ENCODE measurements at regions not wholly inside any gene's neighbourhood (a gene's known extent, or its start where the extent isn't known, plus 50 kb on each side); places are given as distances from the start of the nearest gene placed in this dataset.

GRCh38 chr10:4434105-4434504 lies 391.9 kb upstream of the AKR1E2 start:
- ChIA-PET POLR2A (no interaction called here), CTCF (no interaction called here)
- TF ChIP-seq, protein P1, sequence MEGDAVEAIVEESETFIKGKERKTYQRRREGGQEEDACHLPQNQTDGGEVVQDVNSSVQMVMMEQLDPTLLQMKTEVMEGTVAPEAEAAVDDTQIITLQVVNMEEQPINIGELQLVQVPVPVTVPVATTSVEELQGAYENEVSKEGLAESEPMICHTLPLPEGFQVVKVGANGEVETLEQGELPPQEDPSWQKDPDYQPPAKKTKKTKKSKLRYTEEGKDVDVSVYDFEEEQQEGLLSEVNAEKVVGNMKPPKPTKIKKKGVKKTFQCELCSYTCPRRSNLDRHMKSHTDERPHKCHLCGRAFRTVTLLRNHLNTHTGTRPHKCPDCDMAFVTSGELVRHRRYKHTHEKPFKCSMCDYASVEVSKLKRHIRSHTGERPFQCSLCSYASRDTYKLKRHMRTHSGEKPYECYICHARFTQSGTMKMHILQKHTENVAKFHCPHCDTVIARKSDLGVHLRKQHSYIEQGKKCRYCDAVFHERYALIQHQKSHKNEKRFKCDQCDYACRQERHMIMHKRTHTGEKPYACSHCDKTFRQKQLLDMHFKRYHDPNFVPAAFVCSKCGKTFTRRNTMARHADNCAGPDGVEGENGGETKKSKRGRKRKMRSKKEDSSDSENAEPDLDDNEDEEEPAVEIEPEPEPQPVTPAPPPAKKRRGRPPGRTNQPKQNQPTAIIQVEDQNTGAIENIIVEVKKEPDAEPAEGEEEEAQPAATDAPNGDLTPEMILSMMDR (IDR thresholded peaks at IDR 0.05; ENCODE audit: control extremely low read depth, extremely low read depth, low read depth, missing control alignments): no peak
- DNase-seq (ENCODE audit: extremely low spot score): no peak

- TF ChIP-seq, protein P1 (IDR thresholded peaks at IDR 0.05; ENCODE audit: control extremely low read depth, extremely low read depth, low read depth, missing control alignments): no peak
- POLR2A ChIA-PET: no interaction called here
- no peak for DNase-seq (ENCODE audit: extremely low spot score)
Measured at GRCh38 chr10:4431114-4431863, 394.7 kb upstream of the AKR1E2 start.

GRCh38 chr10:4429571-4429970 lies 396.4 kb upstream of the AKR1E2 start:
- DNase-seq (ENCODE audit: extremely low spot score): no peak
- ChIA-PET POLR2A (no interaction called here), CTCF (no interaction called here)
- TF ChIP-seq, protein P1 (IDR thresholded peaks at IDR 0.05; ENCODE audit: control extremely low read depth, extremely low read depth, low read depth, missing control alignments): no peak

More at GRCh38 chr10:4431114-4431863, 394.7 kb upstream of the AKR1E2 start:
- CTCF ChIA-PET: interaction anchor here (1.2 kb wide), 1 partner anchor 21 kb away, joined by 4 read pairs; no protein-coding TSS in a partner anchor

- ChIA-PET CTCF (interaction anchor here (1.1 kb wide), 1 partner anchor 10 kb away, joined by 3 read pairs; no protein-coding TSS in a partner anchor), POLR2A (no interaction called here)
- DNase-seq (ENCODE audit: extremely low spot score): no peak
- TF ChIP-seq, protein P1 (IDR thresholded peaks at IDR 0.05; ENCODE audit: control extremely low read depth, extremely low read depth, low read depth, missing control alignments): no peak
Measured at GRCh38 chr10:4427532-4427931, 398.5 kb upstream of the AKR1E2 start.

DNA sequence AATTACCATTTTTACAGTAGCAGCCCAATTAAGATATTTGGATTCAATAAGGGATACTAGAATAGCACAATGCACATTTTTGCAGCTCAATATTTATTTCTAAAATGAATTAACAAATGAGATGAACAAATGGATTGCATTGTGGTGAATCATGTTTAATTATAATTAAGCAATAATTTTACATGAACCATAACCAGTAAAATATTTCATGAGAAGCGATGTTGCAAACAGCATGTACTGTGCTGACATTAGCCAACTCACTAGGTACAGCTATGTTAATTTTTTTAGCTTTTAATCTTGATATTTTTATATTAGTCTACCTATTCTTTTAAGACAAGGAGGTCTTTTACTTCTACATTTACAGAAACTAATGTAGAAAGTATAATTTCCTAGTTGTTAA lies 399.1 kb upstream of the AKR1E2 start:
- ChIA-PET POLR2A (no interaction called here), CTCF (interaction anchor here (1.1 kb wide), 1 partner anchor 9 kb away, joined by 3 read pairs; no protein-coding TSS in a partner anchor)
- TF ChIP-seq, protein P1 (IDR thresholded peaks at IDR 0.05; ENCODE audit: control extremely low read depth, extremely low read depth, low read depth, missing control alignments): no peak
- no peak for DNase-seq (ENCODE audit: extremely low spot score)

DNA sequence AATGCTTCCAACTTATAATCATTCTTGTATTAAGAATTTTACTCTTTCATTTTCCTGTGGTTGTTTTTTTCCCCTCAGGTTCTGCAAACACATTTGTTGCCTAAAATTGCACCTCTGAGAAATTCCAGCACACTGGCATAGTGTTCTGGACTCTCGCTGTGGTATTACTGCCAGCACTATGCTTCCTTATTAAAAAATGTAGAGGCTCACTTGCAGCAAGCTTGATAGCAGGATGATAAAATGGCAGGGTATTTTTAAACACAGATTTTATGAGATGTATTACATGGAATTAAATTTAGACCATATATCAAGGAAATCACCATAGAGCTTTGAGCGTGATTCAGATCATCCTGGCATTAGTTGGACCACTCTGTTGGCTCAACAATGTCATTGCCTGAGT lies 416.7 kb upstream of the AKR1E2 start:
- CTCF ChIA-PET: interaction anchor here (1.1 to 1.6 kb wide), 2 partner anchors 10 to 14 kb away, joined by 3 read pairs; no protein-coding TSS in a partner anchor
- TF ChIP-seq, protein P1 (IDR thresholded peaks at IDR 0.05; ENCODE audit: control extremely low read depth, extremely low read depth, low read depth, missing control alignments): no peak
- POLR2A ChIA-PET: no interaction called here
- DNase-seq (ENCODE audit: extremely low spot score): no peak

All from GM10248 (cell line).